GM12878 (cell line): ENCODE measurements at regions not wholly inside any gene's neighbourhood (a gene's known extent, or its start where the extent isn't known, plus 50 kb on each side); places are given as distances from the start of the nearest gene placed in this dataset.

Source experiments
- ATAC-seq: fragments of 200-7000 bp; cut with Tn5 transposase; 3 replicates; pipeline ENCODE4 v1.9.1; 2020; ENCODE audit warnings: mild to moderate bottlenecking, moderate library complexity
- BruUV-seq: library from RNA; stranded (reverse); fragments of 400-500 nt; replicated peaks from 2 replicates; lab custom pipeline; 2021; lab: Mats Ljungman, UMichigan
- CTCF ChIA-PET: fragments of 300-600 bp; sonication (Branson Sonifier 250); formaldehyde crosslinking; extraction: SDS; loops from one replicate; lab custom pipeline; 2021; ENCODE audit warnings: inconsistent platforms; lab: Yijun Ruan, JAX
- POLR2A ChIA-PET: fragments of 350-600 bp; formaldehyde crosslinking; extraction: SDS; loops from one replicate; lab custom pipeline; 2021; ENCODE audit warnings: inconsistent platforms; lab: Charles Lee
- RAD21 ChIA-PET: fragments of 300-600 bp; sonication (Branson Sonifier 250); formaldehyde crosslinking; loops from one replicate; lab custom pipeline; 2023; ENCODE audit warnings: antibody characterized with exemption; ENCODE audit not compliant: unreplicated experiment; lab: Charles Lee
- SMC1A ChIA-PET: fragments of 300-600 bp; sonication (Branson Sonifier 250); formaldehyde crosslinking; loops from one replicate; lab custom pipeline; 2023; ENCODE audit not compliant: unreplicated experiment, uncharacterized antibody; lab: Charles Lee
- DNase-seq: peaks from one replicate; pipeline ENCODE4 v3.0.0-alpha.2; 2011; ENCODE audit warnings: low read depth, low spot score
- FAIRE-seq: peaks from 3 replicates; lab custom pipeline; 2011; peaks lifted over from hg19 to GRCh38; lab: Jason Lieb, UNC
- H2AFZ ChIP-seq: 2 replicates; pipeline ENCODE4 v1.6.0; 2011; ENCODE audit warnings: low read depth, low read length, control low read depth; ENCODE audit not compliant: control insufficient read depth
- H3K27ac ChIP-seq: 2 replicates; pipeline ENCODE4 v1.5.1; 2011; ENCODE audit warnings: control low read depth; ENCODE audit not compliant: control insufficient read depth, insufficient read depth
- H3K27me3 ChIP-seq, 2 experiments: replicated peaks in 1 of 2; 2 replicates each; pipeline versions ENCODE4 v1.6.0 to v1.6.1; 2011; ENCODE audit warnings: low read length in 1 of 2; ENCODE audit not compliant: control insufficient read depth in 2 of 2, insufficient read depth in 2 of 2
- H3K36me3 ChIP-seq, 2 experiments: 2 replicates each; pipeline ENCODE4 v1.5.1; 2011; ENCODE audit warnings: low read length in 1 of 2; ENCODE audit not compliant: control insufficient read depth in 2 of 2, insufficient read depth in 2 of 2
- H3K4me1 ChIP-seq: 2 replicates; pipeline ENCODE4 v1.6.1; 2011; ENCODE audit warnings: mild to moderate bottlenecking, low read length, moderate library complexity, mixed read lengths; ENCODE audit not compliant: control insufficient read depth, insufficient read depth
- H3K4me2 ChIP-seq: 2 replicates; pipeline ENCODE4 v1.6.0; 2011; ENCODE audit warnings: control low read depth; ENCODE audit not compliant: control insufficient read depth, insufficient read depth
- H3K4me3 ChIP-seq: fragments of 200-600 bp; sonication (generic); 2 replicates; pipeline ENCODE4 v1.5.1; 2016
- H3K79me2 ChIP-seq: 2 replicates; pipeline ENCODE4 v1.6.0; 2011; ENCODE audit warnings: low read length; ENCODE audit not compliant: control insufficient read depth, insufficient read depth
- H3K9ac ChIP-seq: 2 replicates; pipeline ENCODE4 v1.8.0; 2011; ENCODE audit warnings: low read length, control low read depth, mixed read lengths; ENCODE audit not compliant: control insufficient read depth, insufficient read depth
- H3K9me3 ChIP-seq: replicated peaks from 3 replicates; pipeline ENCODE4 v1.5.1; 2011; ENCODE audit warnings: mild to moderate bottlenecking, low read length; ENCODE audit not compliant: control insufficient read depth, insufficient read depth
- H4K20me1 ChIP-seq: 2 replicates; pipeline ENCODE4 v1.6.0; 2011; ENCODE audit not compliant: control insufficient read depth, insufficient read depth
- BACH1 ChIP-seq: fragments of 450-650 bp; IDR thresholded peaks from 2 replicates; pipeline ENCODE4 v1.6.1; 2017; ENCODE audit warnings: mild to moderate bottlenecking, borderline replicate concordance
- IRF4 ChIP-seq: IDR thresholded peaks from 2 replicates; pipeline ENCODE4 v1.6.1; 2011; ENCODE audit warnings: low read depth, low read length
- MEF2B ChIP-seq: fragments of 450-650 bp; IDR thresholded peaks from 2 replicates; pipeline ENCODE4 v1.6.1; 2018; ENCODE audit warnings: mild to moderate bottlenecking, moderate library complexity; ENCODE audit not compliant: partially characterized antibody, poor library complexity, severe bottlenecking
- MTA2 ChIP-seq: fragments of 450-650 bp; IDR thresholded peaks from 2 replicates; pipeline ENCODE4 v1.6.1; 2016; ENCODE audit warnings: low read depth, mild to moderate bottlenecking, moderate library complexity
- NR2C1 ChIP-seq: fragments of 450-650 bp; IDR thresholded peaks from 2 replicates; pipeline ENCODE4 v1.6.1; 2017; ENCODE audit warnings: antibody characterized with exemption, mild to moderate bottlenecking, moderate library complexity
- PML ChIP-seq: IDR thresholded peaks from 2 replicates; pipeline ENCODE4 v1.6.1; 2012; ENCODE audit warnings: low read length, inconsistent platforms
- POLR2AphosphoS5 ChIP-seq: IDR thresholded peaks from 2 replicates; pipeline ENCODE4 v1.6.1; 2011; ENCODE audit warnings: mild to moderate bottlenecking, low read length, inconsistent platforms
- STAT1 ChIP-seq: fragments of 450-650 bp; conservative IDR thresholded peaks from 2 replicates; pipeline ENCODE4 v1.6.1; 2014; ENCODE audit warnings: antibody characterized with exemption, mild to moderate bottlenecking
- TAF1 ChIP-seq: IDR thresholded peaks from 2 replicates; pipeline ENCODE4 v1.6.1; 2011; ENCODE audit warnings: mild to moderate bottlenecking, low read depth, low read length, borderline replicate concordance
- TARDBP ChIP-seq: IDR thresholded peaks from 2 replicates; pipeline ENCODE4 v1.6.1; 2016; ENCODE audit warnings: borderline replicate concordance
- YBX1 ChIP-seq: fragments of 450-650 bp; IDR thresholded peaks from 2 replicates; pipeline ENCODE4 v1.6.1; 2016; ENCODE audit warnings: antibody characterized with exemption
- WGBS: methylation state at CpG from one replicate; pipeline ENCODE4 v1.1.6; 2016; ENCODE audit warnings: low lambda C conversion rate; ENCODE audit not compliant: insufficient replicate concordance, insufficient coverage; ENCODE audit errors: missing lambda C conversion rate; 5-methylcytosine and 5-hydroxymethylcytosine counted together
- in situ Hi-C: fragments of 300-500 bp; cut with MboI; formaldehyde crosslinking; loops from 9 replicates; pipeline ENCODE4 v1.14.3; 2018; ENCODE audit warnings: mixed read lengths
- intact Hi-C: fragments of 100-400 bp; cut with micrococcal nuclease; formaldehyde crosslinking; loops from one replicate; pipeline ENCODE4 v1.14.2; 2022; ENCODE audit not compliant: unreplicated experiment
- TF ChIP-seq, protein P1 (sequence below): fragments of 450-650 bp; IDR thresholded peaks from 2 replicates; pipeline ENCODE4 v1.6.1; 2017; ENCODE audit warnings: borderline replicate concordance
- TF ChIP-seq, protein P2 (sequence below): fragments of 450-650 bp; IDR thresholded peaks from 2 replicates; pipeline ENCODE4 v1.6.1; 2018; ENCODE audit warnings: mild to moderate bottlenecking, low read depth, moderate library complexity; ENCODE audit not compliant: partially characterized antibody
- TF ChIP-seq, protein P3 (sequence below): IDR thresholded peaks from 2 replicates; pipeline ENCODE4 v1.6.1; 2011; ENCODE audit warnings: low read depth, low read length, improper control_type of control experiment, borderline replicate concordance
- TF ChIP-seq, protein P4 (sequence below): fragments of 450-650 bp; IDR thresholded peaks from 2 replicates; pipeline ENCODE4 v1.6.1; 2014; ENCODE audit warnings: mild to moderate bottlenecking

DNA sequence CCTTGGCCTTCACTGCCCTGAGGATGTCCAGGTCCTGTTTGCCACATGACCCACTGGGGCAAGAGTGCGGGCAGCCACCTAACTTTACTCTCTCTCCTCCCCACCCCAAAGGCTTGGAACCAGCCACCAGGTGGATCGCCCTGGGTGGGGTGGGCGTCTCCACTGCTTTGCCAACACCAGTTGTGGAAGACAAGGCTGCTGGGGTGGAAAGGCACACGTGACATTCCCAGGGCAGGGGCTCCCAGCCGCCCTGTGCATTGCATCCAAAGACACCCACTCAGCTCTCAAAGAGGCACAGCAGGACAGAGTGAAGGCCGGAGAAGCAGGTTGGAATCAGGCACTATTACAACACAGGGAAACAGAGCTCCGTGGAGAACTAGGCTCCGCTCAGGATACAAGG, 162.2 kb downstream of the OLFM1 start:
- Histone ChIP-seq H3K27me3 (no peaks in the 10 kb centered on the region), H2AFZ (no peak overlapping the region), H3K4me3 (no peak overlapping the region), H3K4me2 (no peak overlapping the region), H3K9me3 (no peaks in the 10 kb centered on the region), H3K9ac (no peak overlapping the region), H3K4me1 (no peaks in the 10 kb centered on the region), H4K20me1 (no peaks in the 10 kb centered on the region), H3K27ac (no peak overlapping the region), H3K36me3 (no peaks in the 10 kb centered on the region), H3K79me2 (no peaks in the 10 kb centered on the region)
- WGBS, result 15% methylated on average over 8 of the region's 8 CpGs
- FAIRE-seq (no peak), ATAC-seq (no peak), DNase-seq (no peak)
- in situ Hi-C loops (no loop called here), intact Hi-C loops (no loop called here)
- ChIA-PET CTCF (no interaction called here), SMC1A (no interaction called here), RAD21 (no interaction called here), POLR2A (no interaction called here)
- TF ChIP-seq, protein P1, sequence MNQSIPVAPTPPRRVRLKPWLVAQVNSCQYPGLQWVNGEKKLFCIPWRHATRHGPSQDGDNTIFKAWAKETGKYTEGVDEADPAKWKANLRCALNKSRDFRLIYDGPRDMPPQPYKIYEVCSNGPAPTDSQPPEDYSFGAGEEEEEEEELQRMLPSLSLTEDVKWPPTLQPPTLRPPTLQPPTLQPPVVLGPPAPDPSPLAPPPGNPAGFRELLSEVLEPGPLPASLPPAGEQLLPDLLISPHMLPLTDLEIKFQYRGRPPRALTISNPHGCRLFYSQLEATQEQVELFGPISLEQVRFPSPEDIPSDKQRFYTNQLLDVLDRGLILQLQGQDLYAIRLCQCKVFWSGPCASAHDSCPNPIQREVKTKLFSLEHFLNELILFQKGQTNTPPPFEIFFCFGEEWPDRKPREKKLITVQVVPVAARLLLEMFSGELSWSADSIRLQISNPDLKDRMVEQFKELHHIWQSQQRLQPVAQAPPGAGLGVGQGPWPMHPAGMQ, result no peak
- TF ChIP-seq TARDBP (no peak), PML (no peak), BACH1 (no peak), YBX1 (no peak), MEF2B (no peak), NR2C1 (no peak), STAT1 (no peak), IRF4 (no peak)
- no TSS peak for BruUV-seq

DNA sequence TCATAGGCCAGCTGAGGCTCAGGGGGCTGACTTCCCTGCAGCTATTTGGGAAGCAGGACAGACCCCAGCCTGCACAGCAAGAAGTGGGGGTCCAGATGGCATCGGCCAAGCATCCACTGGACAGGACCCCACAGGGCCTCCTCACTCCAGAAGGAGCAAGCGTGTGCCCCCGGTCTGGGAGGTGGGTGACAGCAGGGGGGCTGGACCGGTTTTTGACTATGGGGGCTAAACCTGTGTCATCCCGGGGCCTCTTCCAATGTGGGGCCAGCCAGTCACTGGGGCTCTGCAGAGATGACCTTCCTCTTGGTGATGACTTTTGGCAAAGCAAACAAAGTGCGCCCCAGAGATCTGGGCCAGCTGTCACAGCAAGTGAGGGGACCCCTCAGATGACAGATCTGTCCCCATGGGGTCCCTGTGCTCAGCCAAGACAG, 163.9 kb downstream of the OLFM1 start:
- ChIA-PET RAD21 (no interaction called here), POLR2A (no interaction called here), CTCF (no interaction called here), SMC1A (no interaction called here)
- intact Hi-C loops (no loop called here), in situ Hi-C loops (no loop called here)
- FAIRE-seq (no peak), DNase-seq (no peak), ATAC-seq (no peak)
- no peak overlapping the region for H2AFZ ChIP-seq
- no peak overlapping the region for H3K27ac ChIP-seq
- H3K9me3 ChIP-seq, result no peaks in the 10 kb centered on the region
- H3K27me3 ChIP-seq, result no peaks in the 10 kb centered on the region
- WGBS, result 41% methylated on average over 6 of the region's 6 CpGs
- no peaks in the 10 kb centered on the region for H3K4me1 ChIP-seq
- H3K36me3 ChIP-seq, result no peaks in the 10 kb centered on the region
- no peaks in the 10 kb centered on the region for H4K20me1 ChIP-seq
- no peak overlapping the region for H3K4me3 ChIP-seq
- no peak overlapping the region for H3K4me2 ChIP-seq
- BruUV-seq, result no TSS peak
- H3K9ac ChIP-seq, result no peak overlapping the region
- no peaks in the 10 kb centered on the region for H3K79me2 ChIP-seq
- TF ChIP-seq, protein P2, sequence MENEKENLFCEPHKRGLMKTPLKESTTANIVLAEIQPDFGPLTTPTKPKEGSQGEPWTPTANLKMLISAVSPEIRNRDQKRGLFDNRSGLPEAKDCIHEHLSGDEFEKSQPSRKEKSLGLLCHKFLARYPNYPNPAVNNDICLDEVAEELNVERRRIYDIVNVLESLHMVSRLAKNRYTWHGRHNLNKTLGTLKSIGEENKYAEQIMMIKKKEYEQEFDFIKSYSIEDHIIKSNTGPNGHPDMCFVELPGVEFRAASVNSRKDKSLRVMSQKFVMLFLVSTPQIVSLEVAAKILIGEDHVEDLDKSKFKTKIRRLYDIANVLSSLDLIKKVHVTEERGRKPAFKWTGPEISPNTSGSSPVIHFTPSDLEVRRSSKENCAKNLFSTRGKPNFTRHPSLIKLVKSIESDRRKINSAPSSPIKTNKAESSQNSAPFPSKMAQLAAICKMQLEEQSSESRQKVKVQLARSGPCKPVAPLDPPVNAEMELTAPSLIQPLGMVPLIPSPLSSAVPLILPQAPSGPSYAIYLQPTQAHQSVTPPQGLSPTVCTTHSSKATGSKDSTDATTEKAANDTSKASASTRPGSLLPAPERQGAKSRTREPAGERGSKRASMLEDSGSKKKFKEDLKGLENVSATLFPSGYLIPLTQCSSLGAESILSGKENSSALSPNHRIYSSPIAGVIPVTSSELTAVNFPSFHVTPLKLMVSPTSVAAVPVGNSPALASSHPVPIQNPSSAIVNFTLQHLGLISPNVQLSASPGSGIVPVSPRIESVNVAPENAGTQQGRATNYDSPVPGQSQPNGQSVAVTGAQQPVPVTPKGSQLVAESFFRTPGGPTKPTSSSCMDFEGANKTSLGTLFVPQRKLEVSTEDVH, result no peak
- TF ChIP-seq, protein P3, sequence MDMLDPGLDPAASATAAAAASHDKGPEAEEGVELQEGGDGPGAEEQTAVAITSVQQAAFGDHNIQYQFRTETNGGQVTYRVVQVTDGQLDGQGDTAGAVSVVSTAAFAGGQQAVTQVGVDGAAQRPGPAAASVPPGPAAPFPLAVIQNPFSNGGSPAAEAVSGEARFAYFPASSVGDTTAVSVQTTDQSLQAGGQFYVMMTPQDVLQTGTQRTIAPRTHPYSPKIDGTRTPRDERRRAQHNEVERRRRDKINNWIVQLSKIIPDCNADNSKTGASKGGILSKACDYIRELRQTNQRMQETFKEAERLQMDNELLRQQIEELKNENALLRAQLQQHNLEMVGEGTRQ, result no peak
- TF ChIP-seq TAF1 (no peak), MTA2 (no peak), POLR2AphosphoS5 (no peak)
- TF ChIP-seq, protein P4, sequence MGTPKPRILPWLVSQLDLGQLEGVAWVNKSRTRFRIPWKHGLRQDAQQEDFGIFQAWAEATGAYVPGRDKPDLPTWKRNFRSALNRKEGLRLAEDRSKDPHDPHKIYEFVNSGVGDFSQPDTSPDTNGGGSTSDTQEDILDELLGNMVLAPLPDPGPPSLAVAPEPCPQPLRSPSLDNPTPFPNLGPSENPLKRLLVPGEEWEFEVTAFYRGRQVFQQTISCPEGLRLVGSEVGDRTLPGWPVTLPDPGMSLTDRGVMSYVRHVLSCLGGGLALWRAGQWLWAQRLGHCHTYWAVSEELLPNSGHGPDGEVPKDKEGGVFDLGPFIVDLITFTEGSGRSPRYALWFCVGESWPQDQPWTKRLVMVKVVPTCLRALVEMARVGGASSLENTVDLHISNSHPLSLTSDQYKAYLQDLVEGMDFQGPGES, result no peak
